HepG2 (cell line): ENCODE measurements at regions not wholly inside any gene's neighbourhood (a gene's known extent, or its start where the extent isn't known, plus 50 kb on each side); places are given as distances from the start of the nearest gene placed in this dataset.

ENCODE experiments used
- CBX1 ChIP-seq: IDR thresholded peaks from one replicate; pipeline ENCODE4 v1.6.1; 2016; ENCODE audit warnings: antibody characterized with exemption, low read depth
- CTCF ChIP-seq: sonication (generic); formaldehyde crosslinking; IDR thresholded peaks from 2 replicates; pipeline ENCODE4 v1.5.0; 2020; ENCODE audit warnings: mild to moderate bottlenecking, missing genetic modification reagents, moderate library complexity
- FIP1L1 ChIP-seq: fragments of 200-400 bp; formaldehyde crosslinking; IDR thresholded peaks from 2 replicates; pipeline ENCODE4 v1.6.1; 2018; ENCODE audit warnings: low read depth, mild to moderate bottlenecking, low read length, moderate library complexity, borderline replicate concordance; ENCODE audit not compliant: insufficient read depth
- SIN3A ChIP-seq: IDR thresholded peaks from 2 replicates; pipeline ENCODE4 v1.6.1; 2011; ENCODE audit warnings: low read depth, mild to moderate bottlenecking, control low read depth, low read length, borderline replicate concordance

DNA sequence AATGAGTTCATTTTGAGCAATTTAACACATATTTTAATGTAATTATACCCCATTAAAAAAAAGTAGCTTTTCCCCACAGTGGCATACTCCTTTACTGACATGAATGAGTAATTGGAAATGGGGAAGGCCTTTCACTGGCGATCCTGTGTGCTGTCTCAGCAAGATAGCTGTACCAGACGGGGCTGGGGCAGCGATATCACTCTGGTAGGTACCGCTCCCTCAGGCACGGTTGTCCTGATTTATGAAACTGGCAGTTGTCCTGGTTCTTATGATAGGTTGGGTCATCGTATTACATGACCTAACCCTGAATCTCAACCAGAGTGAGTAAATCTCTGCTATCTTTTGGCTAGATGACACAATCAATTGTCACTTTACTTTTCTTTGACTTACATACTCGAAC, 355.0 kb upstream of the MAP3K7 start:
- TF ChIP-seq CBX1 (no peak), SIN3A (no peak), FIP1L1 (no peak), CTCF (CRISPR knock-in tag) (no peak)
